ENCODE measurements at regions not wholly inside any gene's neighbourhood (a gene's known extent, or its start where the extent isn't known, plus 50 kb on each side); places are given as distances from the start of the nearest gene placed in this dataset.

DNA sequence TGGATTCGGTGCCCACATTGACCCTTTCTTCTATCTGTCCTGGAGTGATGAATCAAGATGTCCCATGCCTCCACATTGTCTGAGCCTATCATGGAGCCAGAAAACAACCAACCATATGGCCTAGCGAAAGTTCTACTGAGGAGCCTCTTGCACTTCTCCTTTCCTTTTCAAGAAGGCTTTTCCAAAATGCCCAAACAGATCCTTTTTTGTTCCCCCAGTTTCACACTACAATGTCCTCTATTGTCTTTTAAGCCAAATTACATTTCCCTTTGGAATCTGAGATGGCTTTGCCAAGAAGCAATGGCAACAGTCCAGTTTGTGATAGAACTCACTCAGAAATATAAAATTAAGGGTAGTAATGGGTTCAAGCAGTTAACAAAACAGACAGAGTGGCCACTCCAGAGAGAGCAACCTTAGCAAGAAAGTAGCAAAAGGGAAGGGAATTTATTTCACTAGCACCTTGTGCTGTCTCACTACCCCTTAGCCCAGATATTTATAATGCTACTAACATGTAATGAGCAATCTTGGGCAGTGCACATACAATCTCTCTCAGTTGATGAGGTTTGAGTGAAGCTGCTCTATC, 194.6 kb upstream of the PDE1C start:
- no peak overlapping the region for H3K4me3 ChIP-seq (ENCODE audit: low read depth, low read length)
- no peak overlapping the region for H3K9ac ChIP-seq (ENCODE audit: low read length)
- no peaks in the 10 kb centered on the region for H3K36me3 ChIP-seq (ENCODE audit: control insufficient read depth, insufficient read depth, low read length)
- no peaks in the 10 kb centered on the region for H3K4me1 ChIP-seq (ENCODE audit: control insufficient read depth, insufficient read depth, low read length)
- no peaks in the 10 kb centered on the region for H3K9me3 ChIP-seq (ENCODE audit: control insufficient read depth, insufficient read depth, low read depth, low read length)
- H3K27me3 ChIP-seq (ENCODE audit: control insufficient read depth, insufficient read depth, low read length) = no peaks in the 10 kb centered on the region; the same call in 1 of the 2 replicates
- no peak overlapping the region for H3K27ac ChIP-seq (ENCODE audit: low read depth, low read length)

GRCh38 chr7:32263611-32264010, 193.4 kb upstream of the PDE1C start:
- Histone ChIP-seq H3K4me1 (ENCODE audit: control insufficient read depth, insufficient read depth, low read length) (peaks cover 1% of the 10 kb centered on the region; the same call in 1 of the 2 replicates), H3K4me3 (ENCODE audit: low read depth, low read length) (no peak overlapping the region), H3K27ac (ENCODE audit: low read depth, low read length) (no peak overlapping the region), H3K9me3 (ENCODE audit: control insufficient read depth, insufficient read depth, low read depth, low read length) (no peaks in the 10 kb centered on the region), H3K27me3 (ENCODE audit: control insufficient read depth, insufficient read depth, low read length) (no peaks in the 10 kb centered on the region; the same call in 1 of the 2 replicates), H3K36me3 (ENCODE audit: control insufficient read depth, insufficient read depth, low read length) (no peaks in the 10 kb centered on the region), H3K9ac (ENCODE audit: low read length) (no peak overlapping the region)

DNA sequence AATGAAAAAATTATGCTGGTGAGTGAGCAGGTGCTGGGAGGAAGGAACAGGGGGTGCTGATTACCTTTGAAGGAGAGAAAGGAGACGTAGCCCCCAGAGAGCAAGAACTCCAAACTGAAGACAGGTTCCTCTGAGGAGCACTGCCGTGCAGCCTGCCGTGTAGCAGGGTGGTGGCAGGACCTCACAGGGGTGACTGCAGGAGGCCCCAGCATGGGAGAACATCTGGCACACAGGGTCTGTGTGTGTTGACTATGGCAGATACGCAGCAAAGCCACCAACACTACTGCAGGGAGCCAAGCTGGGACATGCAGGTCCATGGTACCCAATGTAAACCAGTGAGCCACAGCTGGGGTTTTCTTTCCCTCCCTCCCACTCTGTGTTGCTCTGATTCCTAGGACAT, 192.1 kb upstream of the PDE1C start:
- H3K4me1 ChIP-seq (ENCODE audit: control insufficient read depth, insufficient read depth, low read length) = peaks cover 5% of the 10 kb centered on the region; the same call in 1 of the 2 replicates
- no peaks in the 10 kb centered on the region for H3K36me3 ChIP-seq (ENCODE audit: control insufficient read depth, insufficient read depth, low read length)
- no peak overlapping the region for H3K4me3 ChIP-seq (ENCODE audit: low read depth, low read length)
- H3K27me3 ChIP-seq (ENCODE audit: control insufficient read depth, insufficient read depth, low read length) = no peaks in the 10 kb centered on the region; the same call in 1 of the 2 replicates
- H3K9ac ChIP-seq (ENCODE audit: low read length) = no peak overlapping the region
- H3K27ac ChIP-seq (ENCODE audit: low read depth, low read length) = no peak overlapping the region
- no peaks in the 10 kb centered on the region for H3K9me3 ChIP-seq (ENCODE audit: control insufficient read depth, insufficient read depth, low read depth, low read length)

DNA sequence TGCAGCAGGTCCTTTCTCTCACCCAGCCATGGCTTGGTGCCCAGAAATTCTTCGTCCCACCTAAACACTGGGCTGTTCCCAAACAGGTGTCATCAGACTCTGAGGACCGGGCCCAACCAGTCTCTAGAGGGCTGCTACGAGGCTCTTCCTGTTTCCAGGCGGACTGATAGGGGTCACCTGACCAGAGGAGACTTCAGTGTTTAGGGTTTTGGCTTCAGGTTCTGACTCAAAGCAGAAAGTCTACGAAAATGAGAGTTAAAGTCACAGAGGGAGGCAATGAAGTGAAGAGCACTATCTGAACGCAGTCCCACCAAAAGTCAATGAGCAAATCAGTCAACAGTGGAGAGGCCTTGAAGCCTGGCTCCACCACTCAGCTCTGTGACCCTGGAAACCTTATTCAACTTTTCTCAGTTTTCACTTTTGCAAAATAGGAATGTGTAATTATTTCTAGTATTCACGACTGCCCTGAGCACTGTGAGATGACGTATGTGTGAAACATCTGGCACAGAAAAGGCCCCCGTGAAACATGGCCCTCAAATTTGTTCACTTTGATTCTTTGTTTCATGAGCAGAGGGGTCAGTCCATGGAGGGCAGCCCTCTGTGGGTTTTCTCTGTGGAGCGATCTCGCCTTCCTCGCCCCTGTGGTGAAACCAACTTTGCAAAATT, 189.9 kb upstream of the PDE1C start:
- peaks cover 8% of the 10 kb centered on the region for H3K4me1 ChIP-seq (ENCODE audit: control insufficient read depth, insufficient read depth, low read length)
- H3K9ac ChIP-seq (ENCODE audit: low read length) = no peak overlapping the region
- H3K27ac ChIP-seq (ENCODE audit: low read depth, low read length) = no peak overlapping the region

GRCh38 chr7:32258265-32258664, 188.1 kb upstream of the PDE1C start:
- no peaks in the 10 kb centered on the region for H3K27me3 ChIP-seq (ENCODE audit: control insufficient read depth, insufficient read depth, low read length)
- H3K27ac ChIP-seq (ENCODE audit: low read depth, low read length) = no peak overlapping the region
- no peak overlapping the region for H3K9ac ChIP-seq (ENCODE audit: low read length)
- no peaks in the 10 kb centered on the region for H3K9me3 ChIP-seq (ENCODE audit: control insufficient read depth, insufficient read depth, low read depth, low read length)
- no peaks in the 10 kb centered on the region for H3K36me3 ChIP-seq (ENCODE audit: control insufficient read depth, insufficient read depth, low read length)
- no peak overlapping the region for H3K4me3 ChIP-seq (ENCODE audit: low read depth, low read length)
- peaks cover 11% of the 10 kb centered on the region for H3K4me1 ChIP-seq (ENCODE audit: control insufficient read depth, insufficient read depth, low read length)

More for the DNA sequence above, 189.9 kb upstream of the PDE1C start:
- no peaks in the 10 kb centered on the region for H3K9me3 ChIP-seq (ENCODE audit: control insufficient read depth, insufficient read depth, low read depth, low read length)
- H3K4me3 ChIP-seq (ENCODE audit: low read depth, low read length) = no peak overlapping the region
- H3K36me3 ChIP-seq (ENCODE audit: control insufficient read depth, insufficient read depth, low read length) = no peaks in the 10 kb centered on the region
- H3K27me3 ChIP-seq (ENCODE audit: control insufficient read depth, insufficient read depth, low read length) = no peaks in the 10 kb centered on the region; the same call in 1 of the 2 replicates

DNA sequence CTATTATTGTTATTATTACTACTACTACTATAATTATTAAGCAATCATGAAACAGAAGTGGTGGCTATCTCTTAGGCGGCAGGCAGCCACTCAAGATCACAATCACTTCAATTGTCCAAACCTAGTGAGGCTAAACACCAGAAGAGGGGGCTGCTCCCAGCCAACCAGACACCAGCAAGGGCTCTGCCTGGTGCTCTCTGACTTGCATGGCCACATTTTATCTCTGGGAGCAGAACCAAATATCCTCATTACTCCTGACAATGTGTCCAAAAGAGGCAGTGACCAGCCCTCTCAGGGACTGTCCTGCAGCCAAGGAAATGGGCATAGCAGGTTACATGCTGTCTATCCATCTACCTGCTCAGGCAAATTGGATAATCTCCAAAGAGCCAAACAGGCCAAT, 187.4 kb upstream of the PDE1C start:
- H3K9ac ChIP-seq (ENCODE audit: low read length) = no peak overlapping the region
- H3K27ac ChIP-seq (ENCODE audit: low read depth, low read length) = no peak overlapping the region
- no peaks in the 10 kb centered on the region for H3K27me3 ChIP-seq (ENCODE audit: control insufficient read depth, insufficient read depth, low read length)
- H3K4me3 ChIP-seq (ENCODE audit: low read depth, low read length) = no peak overlapping the region
- no peaks in the 10 kb centered on the region for H3K36me3 ChIP-seq (ENCODE audit: control insufficient read depth, insufficient read depth, low read length)
- H3K9me3 ChIP-seq (ENCODE audit: control insufficient read depth, insufficient read depth, low read depth, low read length) = no peaks in the 10 kb centered on the region
- peaks cover 11% of the 10 kb centered on the region for H3K4me1 ChIP-seq (ENCODE audit: control insufficient read depth, insufficient read depth, low read length)

DNA sequence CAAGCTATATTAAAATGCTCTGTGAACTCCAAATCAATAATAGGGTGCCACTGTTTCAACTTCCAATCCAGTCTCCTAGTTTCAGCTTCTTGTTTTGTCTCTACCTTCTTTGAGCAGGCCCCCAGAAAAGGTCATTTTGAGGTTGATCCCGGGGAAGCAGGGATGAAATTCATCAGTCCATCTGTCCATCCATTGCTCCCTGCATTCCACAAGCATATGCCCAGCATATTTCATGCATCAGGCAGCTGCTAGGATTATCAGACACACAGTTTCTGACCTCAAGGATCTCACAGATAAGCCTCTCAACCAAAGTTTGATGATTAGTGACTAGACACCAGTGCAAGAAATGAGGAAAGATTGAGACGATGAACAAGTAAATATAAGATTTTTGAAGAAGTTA, 186.6 kb upstream of the PDE1C start:
- Histone ChIP-seq H3K4me1 (ENCODE audit: control insufficient read depth, insufficient read depth, low read length) (peaks cover 11% of the 10 kb centered on the region), H3K36me3 (ENCODE audit: control insufficient read depth, insufficient read depth, low read length) (no peaks in the 10 kb centered on the region), H3K9ac (ENCODE audit: low read length) (no peak overlapping the region), H3K27me3 (ENCODE audit: control insufficient read depth, insufficient read depth, low read length) (no peaks in the 10 kb centered on the region), H3K27ac (ENCODE audit: low read depth, low read length) (no peak overlapping the region), H3K4me3 (ENCODE audit: low read depth, low read length) (no peak overlapping the region), H3K9me3 (ENCODE audit: control insufficient read depth, insufficient read depth, low read depth, low read length) (no peaks in the 10 kb centered on the region)

- Histone ChIP-seq H3K9ac (ENCODE audit: low read length) (no peak overlapping the region), H3K36me3 (ENCODE audit: control insufficient read depth, insufficient read depth, low read length) (no peaks in the 10 kb centered on the region), H3K9me3 (ENCODE audit: control insufficient read depth, insufficient read depth, low read depth, low read length) (no peaks in the 10 kb centered on the region), H3K4me1 (ENCODE audit: control insufficient read depth, insufficient read depth, low read length) (peaks cover 11% of the 10 kb centered on the region), H3K27ac (ENCODE audit: low read depth, low read length) (no peak overlapping the region), H3K4me3 (ENCODE audit: low read depth, low read length) (no peak overlapping the region), H3K27me3 (ENCODE audit: control insufficient read depth, insufficient read depth, low read length) (no peaks in the 10 kb centered on the region)
These were observed 186.2 kb upstream of the PDE1C start for GRCh38 chr7:32256376-32256775.

- Histone ChIP-seq H3K4me1 (ENCODE audit: control insufficient read depth, insufficient read depth, low read length) (peaks cover 11% of the 10 kb centered on the region), H3K4me3 (ENCODE audit: low read depth, low read length) (no peak overlapping the region), H3K27ac (ENCODE audit: low read depth, low read length) (no peak overlapping the region), H3K36me3 (ENCODE audit: control insufficient read depth, insufficient read depth, low read length) (no peaks in the 10 kb centered on the region), H3K9me3 (ENCODE audit: control insufficient read depth, insufficient read depth, low read depth, low read length) (no peaks in the 10 kb centered on the region), H3K9ac (ENCODE audit: low read length) (no peak overlapping the region), H3K27me3 (ENCODE audit: control insufficient read depth, insufficient read depth, low read length) (no peaks in the 10 kb centered on the region)
These were observed 184.8 kb upstream of the PDE1C start for GRCh38 chr7:32255036-32255435.

DNA sequence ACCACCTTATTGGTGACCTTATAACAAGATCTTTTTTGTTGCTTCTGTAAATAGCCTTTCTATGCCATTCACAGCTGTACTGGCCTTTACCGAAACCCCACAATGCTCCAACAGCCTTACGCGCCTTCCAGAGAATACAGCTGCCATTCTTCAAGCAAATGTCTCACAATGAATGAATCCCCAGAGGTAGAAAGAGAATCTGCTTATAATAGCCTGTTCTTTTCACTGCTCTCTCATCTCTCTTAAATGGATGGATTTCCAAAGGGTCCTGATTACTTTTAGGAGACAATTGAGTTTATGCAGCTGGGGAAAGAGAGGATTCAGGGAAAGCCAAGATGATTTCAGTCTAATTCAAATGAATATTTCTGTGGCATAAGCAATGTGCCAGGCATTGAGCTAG, 183.1 kb upstream of the PDE1C start:
- H3K36me3 ChIP-seq (ENCODE audit: control insufficient read depth, insufficient read depth, low read length) = no peaks in the 10 kb centered on the region
- no peak overlapping the region for H3K4me3 ChIP-seq (ENCODE audit: low read depth, low read length)
- no peak overlapping the region for H3K27ac ChIP-seq (ENCODE audit: low read depth, low read length)
- H3K9me3 ChIP-seq (ENCODE audit: control insufficient read depth, insufficient read depth, low read depth, low read length) = no peaks in the 10 kb centered on the region
- no peak overlapping the region for H3K9ac ChIP-seq (ENCODE audit: low read length)
- H3K27me3 ChIP-seq (ENCODE audit: control insufficient read depth, insufficient read depth, low read length) = no peaks in the 10 kb centered on the region
- peaks cover 6% of the 10 kb centered on the region for H3K4me1 ChIP-seq (ENCODE audit: control insufficient read depth, insufficient read depth, low read length)

- no peaks in the 10 kb centered on the region for H3K27me3 ChIP-seq (ENCODE audit: control insufficient read depth, insufficient read depth, low read length)
- no peak overlapping the region for H3K9ac ChIP-seq (ENCODE audit: low read length)
- no peaks in the 10 kb centered on the region for H3K36me3 ChIP-seq (ENCODE audit: control insufficient read depth, insufficient read depth, low read length)
These were observed 181.5 kb upstream of the PDE1C start for GRCh38 chr7:32251659-32252058.

More at GRCh38 chr7:32251659-32252058, 181.5 kb upstream of the PDE1C start:
- H3K4me1 ChIP-seq (ENCODE audit: control insufficient read depth, insufficient read depth, low read length) = peaks cover 5% of the 10 kb centered on the region
- no peak overlapping the region for H3K27ac ChIP-seq (ENCODE audit: low read depth, low read length)
- no peak overlapping the region for H3K4me3 ChIP-seq (ENCODE audit: low read depth, low read length)
- H3K9me3 ChIP-seq (ENCODE audit: control insufficient read depth, insufficient read depth, low read depth, low read length) = no peaks in the 10 kb centered on the region

Data from HUES6 (cell line).